HG03139 (cell line): ENCODE measurements at regions not wholly inside any gene's neighbourhood (a gene's known extent, or its start where the extent isn't known, plus 50 kb on each side); places are given as distances from the start of the nearest gene placed in this dataset.

ENCODE experiments used
- ATAC-seq: cut with Tn5 transposase; IDR thresholded peaks from one replicate; pipeline ENCODE4 v1.9.1; 2021; ENCODE audit not compliant: unreplicated experiment

- ATAC-seq = no peak
Measured at GRCh38 chr4:114173968-114174367, 194.5 kb upstream of the ARSJ start.

- no peak for ATAC-seq
Measured at GRCh38 chr4:114177628-114178027, 198.2 kb upstream of the ARSJ start.

- ATAC-seq = no peak
Measured at GRCh38 chr4:114178392-114178791, 198.9 kb upstream of the ARSJ start.

- ATAC-seq = no peak
Measured at GRCh38 chr4:114180481-114180880, 201.0 kb upstream of the ARSJ start.

GRCh38 chr4:114184901-114185300 is 205.5 kb upstream of the ARSJ start:
- ATAC-seq = no peak

- ATAC-seq = no peak
Measured at GRCh38 chr4:114187592-114187991, 208.1 kb upstream of the ARSJ start.

- ATAC-seq = no peak
Measured at GRCh38 chr4:114191496-114191895, 212.0 kb upstream of the ARSJ start.

GRCh38 chr4:114192854-114193253 is 213.4 kb upstream of the ARSJ start:
- no peak for ATAC-seq

GRCh38 chr4:114193624-114194399 is 214.4 kb upstream of the ARSJ start:
- no peak for ATAC-seq

GRCh38 chr4:114196606-114197005 is 217.2 kb upstream of the ARSJ start:
- no peak for ATAC-seq

- ATAC-seq = no peak
Measured at GRCh38 chr4:114200026-114200425, 220.6 kb upstream of the ARSJ start.

GRCh38 chr4:114205261-114205660 is 225.8 kb upstream of the ARSJ start:
- no peak for ATAC-seq

- no peak for ATAC-seq
Measured at GRCh38 chr4:114208574-114209151, 229.2 kb upstream of the ARSJ start.

- peak; percentile 77 for ATAC-seq
Measured at GRCh38 chr4:114209584-114209983, 230.1 kb upstream of the ARSJ start.

- ATAC-seq = no peak
Measured at GRCh38 chr4:114211556-114211955, 232.1 kb upstream of the ARSJ start.

- no peak for ATAC-seq
Measured at GRCh38 chr4:114217150-114217817, 237.8 kb upstream of the ARSJ start.

- ATAC-seq = no peak
Measured at GRCh38 chr4:114223580-114223979, 244.1 kb upstream of the ARSJ start.

GRCh38 chr4:114225436-114225835 is 246.0 kb upstream of the ARSJ start:
- no peak for ATAC-seq

- no peak for ATAC-seq
Measured at GRCh38 chr4:114226179-114226578, 246.7 kb upstream of the ARSJ start.

GRCh38 chr4:114226968-114227760 is 247.7 kb upstream of the ARSJ start:
- ATAC-seq = peak; percentile 92

GRCh38 chr4:114229706-114230105 is 250.3 kb upstream of the ARSJ start:
- no peak for ATAC-seq
